Kidney epithelial cell (primary cell): ENCODE measurements at regions not wholly inside any gene's neighbourhood (a gene's known extent, or its start where the extent isn't known, plus 50 kb on each side); places are given as distances from the start of the nearest gene placed in this dataset.

Experiments
- DNase-seq: peaks from one replicate; pipeline ENCODE4 v3.0.0-alpha.2; 2010; ENCODE audit warnings: low read depth
- H3K27me3 ChIP-seq: 2 replicates; pipeline ENCODE4 v1.6.0; 2011; ENCODE audit warnings: low read length; ENCODE audit not compliant: control insufficient read depth, insufficient read depth
- H3K36me3 ChIP-seq: 2 replicates; pipeline ENCODE4 v1.5.1; 2011; ENCODE audit warnings: low read length; ENCODE audit not compliant: control insufficient read depth, insufficient read depth
- H3K4me3 ChIP-seq: 2 replicates; pipeline ENCODE4 v1.5.1; 2011; ENCODE audit warnings: low read depth, mild to moderate bottlenecking, control low read depth, low read length
- CTCF ChIP-seq: IDR thresholded peaks from 2 replicates; pipeline ENCODE4 v1.5.1; 2011; ENCODE audit warnings: mild to moderate bottlenecking, moderate library complexity, low read length, control low read depth, inconsistent platforms; ENCODE audit not compliant: insufficient read depth, poor library complexity, severe bottlenecking

GRCh38 chr11:120037111-120037510 lies 100.8 kb downstream of the TRIM29 start:
- H3K4me3 ChIP-seq: no peak overlapping the region
- DNase-seq: no peak

GRCh38 chr11:120035756-120036155 lies 102.2 kb downstream of the TRIM29 start:
- H3K4me3 ChIP-seq: no peak overlapping the region
- H3K36me3 ChIP-seq: no peaks in the 10 kb centered on the region
- TF ChIP-seq CTCF: no peak
- H3K27me3 ChIP-seq: peaks cover 3% of the 10 kb centered on the region
- no peak for DNase-seq

More at GRCh38 chr11:120037111-120037510, 100.8 kb downstream of the TRIM29 start:
- TF ChIP-seq CTCF: no peak
- Histone ChIP-seq H3K36me3 (no peaks in the 10 kb centered on the region), H3K27me3 (peaks cover 3% of the 10 kb centered on the region)

GRCh38 chr11:120034881-120035630 lies 102.9 kb downstream of the TRIM29 start:
- Histone ChIP-seq H3K36me3 (no peaks in the 10 kb centered on the region), H3K27me3 (peaks cover 3% of the 10 kb centered on the region), H3K4me3 (no peak overlapping the region)
- no peak for TF ChIP-seq CTCF
- no peak for DNase-seq

GRCh38 chr11:120034176-120034875 lies 103.6 kb downstream of the TRIM29 start:
- no peaks in the 10 kb centered on the region for H3K36me3 ChIP-seq
- peaks cover 3% of the 10 kb centered on the region for H3K27me3 ChIP-seq
- TF ChIP-seq CTCF: no peak
- H3K4me3 ChIP-seq: no peak overlapping the region
- no peak for DNase-seq

GRCh38 chr11:120032766-120033390 lies 105.0 kb downstream of the TRIM29 start:
- TF ChIP-seq CTCF: no peak
- Histone ChIP-seq H3K4me3 (no peak overlapping the region), H3K36me3 (no peaks in the 10 kb centered on the region), H3K27me3 (peaks cover 3% of the 10 kb centered on the region)
- DNase-seq: no peak
